ENCODE measurements at regions not wholly inside any gene's neighbourhood (a gene's known extent, or its start where the extent isn't known, plus 50 kb on each side); places are given as distances from the start of the nearest gene placed in this dataset.

GRCh38 chr10:83199374-83199773, 939.9 kb upstream of the GHITM start:
- no peak for TF ChIP-seq EZH2 (IDR thresholded peaks at IDR 0.05; ENCODE audit: low read depth)
- no peak for TF ChIP-seq CTCF (conservative IDR thresholded peaks at IDR 0.05)
